NOMO-1 treated with dmso at 0.1 percent for 144 hours (cell line): ENCODE measurements at regions not wholly inside any gene's neighbourhood (a gene's known extent, or its start where the extent isn't known, plus 50 kb on each side); places are given as distances from the start of the nearest gene placed in this dataset.
"Not testable (repeated sequence)": the region's sequence is repeated elsewhere in the genome, so short reads cannot be mapped to it uniquely, and the experiment has no call there.

Experiments
- DNase-seq: peaks from one replicate; lab custom pipeline; 2025; ENCODE audit not compliant: unreplicated experiment; lab: John Stamatoyannopoulos, UW

DNA sequence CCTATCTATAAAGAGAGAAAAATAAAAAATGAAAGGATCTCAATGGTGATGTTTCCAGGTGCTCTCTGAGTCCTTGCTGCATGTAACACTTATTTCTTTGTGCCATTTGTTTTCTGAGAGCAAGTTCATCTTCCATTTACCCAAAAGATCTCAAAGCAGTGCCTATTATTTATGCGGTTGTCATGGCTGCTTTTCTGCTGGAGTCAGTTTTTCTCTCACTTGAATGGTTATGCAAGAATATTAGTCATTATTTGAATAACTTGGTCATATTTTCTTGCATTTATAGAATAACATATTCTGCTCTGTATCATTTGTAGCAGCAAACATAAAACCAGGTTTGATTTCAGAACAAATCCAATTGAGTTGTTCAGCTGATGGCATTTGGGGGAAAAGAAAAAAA, 141.8 kb upstream of the G2E3 start:
- DNase-seq = no peak

DNA sequence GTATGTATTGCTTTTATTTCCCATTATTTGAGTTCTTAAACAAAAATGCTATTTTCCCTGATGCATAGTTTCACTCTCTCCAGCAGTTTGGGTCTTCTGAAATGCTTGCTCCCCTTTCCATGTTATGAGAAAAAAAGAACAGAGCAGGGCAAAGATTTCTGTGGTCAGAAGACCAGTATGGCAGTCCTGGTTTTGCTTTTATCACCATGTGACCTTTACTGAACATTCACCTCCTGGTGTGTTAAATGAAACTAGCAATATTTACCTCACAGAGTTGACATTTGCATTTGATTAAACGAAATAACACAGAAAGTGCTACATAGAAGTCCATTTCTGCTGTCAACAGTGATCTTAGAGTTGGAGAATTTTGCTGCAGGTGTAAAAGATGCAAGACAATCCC, 141.0 kb upstream of the G2E3 start:
- DNase-seq = no peak

DNA sequence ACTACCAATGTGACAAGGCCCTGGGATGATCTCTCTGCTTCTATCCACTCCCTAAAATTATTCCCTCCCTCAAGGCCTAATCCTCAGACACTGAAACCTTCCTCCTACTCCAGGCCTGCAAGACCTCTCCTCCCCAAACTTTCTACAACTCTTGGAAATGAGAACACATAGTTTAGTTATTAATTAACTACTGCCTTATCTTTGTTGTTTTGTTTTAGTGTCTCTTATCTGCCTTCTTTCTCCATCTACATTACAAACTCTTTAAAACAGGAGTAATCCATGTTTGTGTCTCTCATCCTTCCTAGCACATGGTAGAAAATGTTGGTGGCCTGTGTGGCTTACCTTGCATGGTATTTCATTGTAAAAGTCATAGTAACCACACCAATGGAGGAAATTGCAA, 139.9 kb upstream of the G2E3 start:
- DNase-seq = no peak

DNA sequence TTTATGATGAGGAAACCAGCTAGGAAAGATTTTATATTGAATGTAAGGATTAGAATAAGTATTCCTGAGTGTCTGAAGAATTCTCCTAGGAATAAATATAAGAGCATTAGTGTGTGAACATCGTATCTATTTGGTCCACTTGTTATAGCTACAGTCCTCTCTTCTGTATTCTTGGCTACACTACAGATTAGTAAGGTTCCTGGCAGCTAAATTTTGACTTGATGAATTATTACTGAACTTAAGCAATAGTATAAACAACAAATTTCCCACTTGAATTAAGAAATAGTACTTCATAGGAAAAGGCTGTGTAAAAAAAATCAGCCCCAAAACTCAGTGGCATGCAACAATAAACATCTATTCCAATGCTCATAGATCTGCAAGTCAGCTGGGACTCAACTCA, 138.4 kb upstream of the G2E3 start:
- no peak for DNase-seq

DNA sequence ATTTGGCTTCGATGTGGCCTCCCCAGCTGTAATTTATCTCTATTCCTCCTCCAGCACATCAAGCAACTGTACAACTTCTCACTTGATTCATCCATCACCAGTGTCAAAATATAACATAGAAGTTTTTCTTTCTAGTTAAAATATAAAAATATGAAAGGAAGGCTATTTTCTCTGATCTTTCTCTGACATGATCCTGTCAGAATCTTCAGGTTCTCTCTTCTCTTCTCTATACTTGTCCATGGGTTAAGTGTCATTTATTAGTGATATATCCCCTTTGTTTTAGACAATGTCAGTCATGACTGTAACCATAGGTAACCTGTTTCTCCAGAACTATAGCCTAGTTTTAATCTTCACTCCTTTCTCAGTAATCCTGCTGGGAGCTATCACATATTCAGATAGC, 132.5 kb upstream of the G2E3 start:
- DNase-seq = no peak

DNA sequence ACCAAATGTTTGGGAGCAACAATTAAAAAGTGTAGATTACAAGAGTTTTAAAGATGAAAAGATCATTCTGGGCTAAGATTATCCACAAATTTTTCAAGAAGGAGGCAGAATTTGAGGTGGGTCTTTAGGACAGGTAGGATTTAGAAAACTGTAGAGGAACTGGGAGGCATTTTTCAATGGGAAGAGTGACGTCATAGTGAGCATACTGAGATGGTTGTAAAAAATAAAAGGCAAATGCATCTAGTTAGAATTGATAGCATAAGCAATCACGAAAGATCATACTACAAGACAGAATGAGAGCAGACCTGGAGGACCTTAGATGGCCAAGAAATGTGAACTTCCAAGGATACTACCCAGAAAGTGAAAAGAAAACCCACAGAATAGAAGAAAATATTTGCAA, 131.6 kb upstream of the G2E3 start:
- DNase-seq = no peak

DNA sequence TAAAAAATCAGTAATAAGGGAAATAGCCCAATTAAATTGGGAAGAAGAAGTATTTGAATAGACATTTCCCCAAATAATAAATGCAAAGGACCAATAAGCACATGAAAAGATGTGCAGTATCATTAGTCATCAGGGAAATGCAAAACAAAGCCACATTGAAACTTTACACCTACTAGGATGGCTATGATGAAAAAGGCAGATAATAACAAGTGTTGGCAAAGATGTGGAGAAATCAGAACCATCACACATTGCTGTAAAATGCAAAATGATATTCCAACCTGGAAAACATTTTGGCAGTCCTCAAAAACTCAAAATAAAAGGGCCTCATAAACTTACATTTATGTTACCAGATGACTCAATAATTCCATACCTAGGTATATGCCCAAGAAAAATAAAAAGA, 131.1 kb upstream of the G2E3 start:
- no peak for DNase-seq

DNA sequence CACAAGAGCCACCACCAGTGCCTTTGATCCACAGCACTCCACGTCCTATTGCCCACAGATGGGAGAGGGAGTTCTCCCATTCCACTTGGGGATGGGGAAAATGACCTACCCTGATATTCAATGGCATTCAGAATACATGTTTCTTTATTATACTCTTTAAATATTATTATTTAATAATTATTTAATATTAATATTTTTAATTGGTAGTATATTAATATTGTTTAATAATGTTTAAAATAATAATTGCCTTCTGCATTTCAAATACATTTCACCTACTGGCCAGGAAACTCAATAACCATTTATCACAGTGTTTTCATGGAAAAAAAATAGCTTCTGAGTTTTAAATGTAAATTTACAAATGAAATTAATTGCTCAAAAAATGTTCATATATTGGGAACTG, 127.4 kb upstream of the G2E3 start:
- no peak for DNase-seq

DNA sequence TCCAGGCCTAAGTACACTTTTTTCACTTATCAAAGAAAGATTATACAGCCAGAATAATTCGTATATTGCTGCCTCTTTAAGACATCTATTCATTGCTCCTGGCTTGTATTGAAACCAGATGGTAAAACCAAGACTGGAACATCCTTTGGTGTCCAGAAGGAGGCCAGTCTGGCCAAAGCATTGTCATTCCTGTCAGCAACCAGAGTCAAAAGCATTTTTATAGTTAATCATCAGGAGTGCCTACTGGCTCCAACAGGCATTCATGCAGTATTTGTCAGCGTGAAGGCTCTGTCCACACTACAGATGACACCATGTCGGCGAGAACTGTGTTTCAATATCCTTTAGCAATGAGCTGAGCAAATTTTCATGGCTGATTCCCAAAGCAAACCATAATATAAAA, 118.0 kb upstream of the G2E3 start:
- no peak for DNase-seq

DNA sequence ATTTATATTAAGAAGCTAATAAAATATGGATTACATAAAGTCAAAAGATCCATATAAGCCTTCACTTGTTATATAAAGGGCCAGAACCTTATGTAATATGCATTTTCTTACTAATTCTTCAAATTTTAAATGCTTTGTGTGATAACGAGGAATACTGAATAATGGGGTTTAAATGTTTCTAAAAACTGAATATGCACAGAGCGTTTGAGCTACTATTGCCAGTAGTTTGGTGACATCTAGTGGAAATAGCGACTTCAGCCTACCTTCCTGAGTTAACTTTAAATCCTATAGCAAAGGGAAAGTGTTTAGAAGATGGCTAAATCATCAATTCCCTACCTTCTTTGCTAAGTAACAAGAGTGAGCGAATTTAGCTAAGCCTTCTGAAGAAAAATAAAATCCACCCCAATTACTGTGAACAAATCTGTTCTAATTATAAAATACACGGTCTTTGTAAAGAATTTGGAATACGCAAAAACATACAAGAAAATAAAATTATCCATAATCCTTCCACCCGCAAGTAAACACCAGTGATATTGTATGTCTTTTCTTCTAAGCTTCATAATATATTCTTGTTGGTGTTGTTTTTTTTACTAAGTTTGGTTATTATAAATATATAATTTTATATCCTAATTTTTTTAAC, 115.5 kb upstream of the G2E3 start:
- no peak for DNase-seq

DNA sequence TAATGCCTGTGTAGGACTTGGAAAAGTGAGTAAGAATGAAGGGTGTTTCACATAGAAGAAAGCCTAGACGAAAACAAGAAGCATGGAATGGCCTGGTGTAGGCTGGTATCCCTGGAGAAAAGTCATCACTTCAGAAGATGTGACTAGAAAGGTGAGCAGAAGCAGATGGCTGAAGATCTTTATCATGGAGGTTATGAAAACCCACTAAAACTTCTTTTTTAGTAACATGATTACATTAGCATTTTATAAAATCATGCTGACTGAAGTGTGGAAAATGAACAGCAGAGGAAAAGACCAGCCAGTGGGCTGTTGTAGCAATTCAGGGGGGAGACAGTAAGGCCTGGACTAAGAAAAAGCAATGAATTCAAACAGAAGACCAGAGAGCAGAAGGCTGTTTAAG, 114.5 kb upstream of the G2E3 start:
- no peak for DNase-seq

DNA sequence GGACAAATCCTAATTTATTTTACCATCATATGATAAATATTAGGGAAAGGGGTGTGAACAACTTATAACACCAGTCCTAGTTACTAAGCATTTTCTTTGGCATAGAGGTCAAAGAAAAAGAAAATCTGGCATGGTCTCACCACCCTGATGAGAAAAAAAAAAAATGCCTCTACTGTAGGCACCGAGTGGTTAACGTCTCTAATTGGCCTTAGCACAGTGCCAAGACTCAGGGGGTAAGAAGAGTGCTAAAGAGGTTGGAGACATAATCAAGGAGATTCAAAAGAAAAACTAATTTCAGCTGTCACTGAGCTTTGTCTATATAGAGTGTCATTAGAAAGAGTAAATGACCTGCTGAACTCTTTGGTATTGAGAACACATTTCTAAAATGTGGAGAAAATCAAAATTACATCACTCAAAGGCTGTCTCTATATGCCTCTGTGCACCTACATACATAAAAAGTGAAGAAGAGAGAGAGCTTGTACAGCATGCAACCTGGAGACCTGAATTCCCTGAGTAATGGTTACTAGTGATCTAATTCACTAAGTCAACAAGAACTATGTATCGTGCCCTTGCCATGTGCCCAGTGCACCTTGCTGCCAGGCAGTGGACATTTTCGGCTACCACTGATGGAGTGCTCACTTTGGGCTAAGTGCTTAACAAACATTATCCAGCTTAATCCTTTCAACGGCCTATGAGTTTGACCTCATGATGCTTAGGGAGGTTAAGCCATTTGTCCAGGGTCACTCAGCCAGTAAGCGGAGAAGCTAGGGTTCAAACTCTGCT, 113.8 kb upstream of the G2E3 start:
- no peak for DNase-seq

DNA sequence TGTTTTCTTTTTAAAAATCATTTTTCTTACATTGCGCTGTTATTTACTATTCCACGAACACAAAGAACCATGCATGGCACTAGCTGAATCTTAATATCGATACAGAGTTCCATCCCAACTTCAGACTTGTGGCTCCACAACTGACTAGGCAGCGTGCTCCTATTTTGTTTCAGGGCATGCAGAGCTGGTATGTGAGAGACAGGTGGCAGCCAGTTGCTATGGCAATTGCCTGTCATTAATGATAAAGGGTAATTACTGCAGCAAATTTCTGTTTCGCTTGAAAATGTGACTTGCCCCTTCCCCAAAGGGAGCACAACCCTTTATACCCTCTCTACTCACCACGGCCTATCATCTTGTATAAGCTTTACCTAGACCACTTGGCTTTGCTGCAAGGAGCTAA, 113.1 kb upstream of the G2E3 start:
- no peak for DNase-seq

DNA sequence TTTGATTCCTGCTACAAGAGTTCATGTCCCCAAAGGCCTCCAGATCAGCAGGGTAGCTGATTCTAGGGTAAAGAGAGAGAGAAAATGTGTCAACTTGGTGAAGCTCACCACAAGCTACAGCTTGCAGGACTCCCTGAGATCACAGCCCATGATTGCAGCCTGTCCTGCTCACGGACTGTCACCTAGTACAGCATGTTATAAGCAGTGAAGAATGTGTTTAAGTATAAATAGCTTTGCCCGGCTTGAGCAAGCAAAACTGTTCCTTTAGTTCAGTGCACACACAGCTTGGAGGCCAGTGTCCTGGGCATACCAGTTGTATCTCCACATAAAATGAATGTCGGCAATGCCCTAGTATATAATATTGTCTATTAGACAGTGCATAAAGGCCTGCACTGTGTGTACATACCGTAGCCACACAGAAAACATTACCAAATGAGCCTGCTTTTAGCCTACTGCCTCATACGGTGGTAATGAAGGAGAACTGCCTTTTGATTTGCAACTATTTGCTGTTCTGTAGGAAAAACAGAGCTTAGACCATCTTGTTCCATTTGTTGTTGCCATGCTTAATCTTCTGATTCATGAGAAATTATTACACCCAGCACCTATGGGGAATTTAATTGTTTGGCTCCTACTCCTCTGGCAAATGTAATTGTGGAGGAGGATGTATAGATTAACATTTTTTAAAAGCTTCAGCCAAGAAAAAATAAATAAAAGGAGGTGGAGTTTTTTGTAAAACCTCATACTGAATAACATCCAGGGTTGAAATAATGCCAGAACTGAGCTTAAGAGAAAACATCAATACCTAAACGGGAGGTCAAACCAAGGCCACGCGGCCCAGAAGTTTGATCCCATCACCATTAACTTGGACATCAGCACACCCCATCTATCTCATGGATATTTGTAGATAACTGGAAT, 108.1 kb upstream of the G2E3 start:
- DNase-seq = no peak

DNA sequence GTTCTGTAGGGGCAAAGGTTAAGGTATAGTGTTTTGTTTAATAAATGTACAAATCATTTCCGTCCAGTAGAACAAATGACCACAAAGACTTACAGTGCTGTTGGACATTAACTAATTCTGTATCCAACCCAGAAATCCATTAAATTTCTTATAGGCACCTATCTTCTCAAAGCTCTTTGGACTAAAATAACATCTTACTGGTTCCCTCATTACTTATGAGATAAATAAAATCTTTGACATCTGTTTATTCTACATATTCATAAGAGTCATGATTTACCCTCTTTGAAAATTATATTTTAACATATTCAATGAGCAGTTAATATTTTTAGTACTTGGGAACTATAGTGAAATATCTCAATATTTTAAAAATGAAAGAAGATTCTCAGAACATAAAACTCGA, 102.7 kb upstream of the G2E3 start:
- DNase-seq = no peak

DNA sequence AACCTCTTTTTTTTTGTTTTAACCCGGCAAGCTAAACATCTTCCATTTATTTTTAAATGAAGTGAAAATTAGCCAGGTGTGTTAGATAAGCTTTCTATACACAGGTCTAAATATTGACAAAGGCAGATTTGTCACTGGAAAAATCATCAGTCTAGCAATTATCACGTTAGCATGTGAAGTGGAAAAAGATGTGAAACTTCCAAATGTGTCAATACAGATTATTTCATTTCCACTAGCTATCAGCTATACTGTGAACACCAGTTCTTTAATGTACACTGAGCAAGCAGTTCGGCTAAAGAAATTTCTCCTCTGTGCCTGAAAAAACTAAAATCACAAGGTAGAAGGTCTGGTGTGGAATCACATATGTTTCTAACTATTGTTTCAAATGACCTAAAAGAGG, 96.6 kb upstream of the G2E3 start:
- no peak for DNase-seq

DNA sequence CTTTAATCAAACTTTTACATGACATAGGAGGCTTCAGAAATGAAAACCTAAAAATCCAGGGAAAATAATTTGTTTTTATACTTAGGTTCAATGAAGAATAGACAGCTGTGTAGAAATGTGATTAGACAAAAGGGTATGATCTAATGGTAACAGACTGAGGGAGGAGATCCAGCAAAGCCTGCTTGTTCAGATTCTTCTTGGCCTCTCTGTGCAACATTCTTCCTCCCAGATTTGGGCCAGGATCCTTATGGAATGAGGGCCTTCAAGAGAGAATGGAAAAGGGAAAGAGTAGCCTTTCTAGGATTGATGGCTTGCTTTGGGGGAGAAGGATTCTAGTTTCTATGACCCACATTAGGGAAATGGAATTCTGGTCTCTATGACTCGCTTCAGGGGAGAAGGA, 94.5 kb upstream of the G2E3 start:
- DNase-seq = no peak

DNA sequence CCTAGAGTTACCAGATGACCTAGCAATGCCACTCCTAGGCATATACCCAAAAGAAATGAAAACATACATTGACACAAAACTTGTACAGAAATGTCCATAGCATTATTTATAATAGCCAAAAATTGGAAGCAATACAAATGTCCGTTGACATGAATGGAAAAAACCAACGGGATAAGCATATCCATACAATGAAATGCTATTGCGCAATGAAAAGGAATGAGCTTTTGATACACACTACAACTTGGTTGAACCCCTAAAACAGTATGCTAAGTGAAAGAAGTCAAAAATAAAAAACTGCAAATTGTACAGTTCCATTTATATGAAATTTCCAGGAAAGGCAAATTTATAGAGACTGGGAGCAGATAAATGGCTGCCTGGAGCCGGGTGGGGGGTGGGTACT, 90.6 kb upstream of the G2E3 start:
- no peak for DNase-seq

DNA sequence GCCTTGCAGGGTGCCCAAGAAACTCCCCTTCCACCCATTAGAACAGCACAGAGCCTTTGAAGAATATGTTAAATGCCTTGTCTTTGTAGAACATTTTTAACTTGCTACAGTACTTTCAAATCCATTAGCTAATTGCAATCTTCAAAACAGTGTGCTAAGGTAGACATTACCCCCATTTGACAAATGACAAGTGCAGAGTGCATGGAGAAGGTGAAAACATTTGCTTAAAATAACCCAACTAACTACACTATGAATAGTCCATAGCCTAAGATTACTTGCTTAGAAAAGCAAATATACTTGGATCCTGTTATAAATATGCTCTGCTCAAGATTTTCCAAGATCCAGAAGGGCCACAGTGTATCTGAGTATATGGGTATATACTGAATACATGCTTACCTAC, 87.0 kb upstream of the G2E3 start:
- no peak for DNase-seq

DNA sequence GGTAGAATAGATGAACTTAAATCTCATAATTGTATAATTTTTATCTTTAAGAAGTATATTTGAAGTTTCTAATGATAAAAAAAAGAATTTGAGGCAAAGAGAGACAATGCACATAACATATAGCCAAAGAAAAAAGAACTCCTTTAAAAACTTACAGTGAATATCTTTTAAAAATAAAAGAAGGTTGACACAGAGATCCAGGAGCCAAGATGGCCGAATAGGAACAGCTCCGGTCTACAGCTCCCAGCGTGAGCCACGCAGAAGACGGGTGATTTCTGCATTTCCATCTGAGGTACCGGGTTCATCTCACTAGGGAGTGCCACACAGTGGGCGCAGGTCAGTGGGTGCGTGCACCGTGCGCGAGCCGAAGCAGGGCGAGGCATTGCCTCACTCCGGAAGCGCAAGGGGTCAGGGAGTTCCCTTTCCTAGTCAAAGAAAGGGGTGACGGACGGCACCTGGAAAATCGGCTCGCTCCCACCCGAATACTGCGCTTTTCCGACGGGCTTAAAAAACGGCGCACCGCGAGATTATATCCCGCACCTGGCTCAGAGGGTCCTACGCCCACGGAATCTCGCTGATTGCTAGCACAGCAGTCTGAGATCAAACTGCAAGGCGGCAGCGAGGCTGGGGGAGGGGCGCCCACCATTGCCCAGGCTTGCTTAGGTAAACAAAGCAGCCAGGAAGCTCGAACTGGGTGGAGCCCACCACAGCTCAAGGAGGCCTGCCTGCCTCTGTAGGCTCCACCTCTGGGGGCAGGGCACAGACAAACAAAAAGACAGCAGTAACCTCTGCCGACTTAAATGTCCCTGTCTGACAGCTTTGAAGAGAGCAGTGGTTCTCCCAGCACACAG, 84.9 kb upstream of the G2E3 start:
- not testable (repeated sequence) for DNase-seq

DNA sequence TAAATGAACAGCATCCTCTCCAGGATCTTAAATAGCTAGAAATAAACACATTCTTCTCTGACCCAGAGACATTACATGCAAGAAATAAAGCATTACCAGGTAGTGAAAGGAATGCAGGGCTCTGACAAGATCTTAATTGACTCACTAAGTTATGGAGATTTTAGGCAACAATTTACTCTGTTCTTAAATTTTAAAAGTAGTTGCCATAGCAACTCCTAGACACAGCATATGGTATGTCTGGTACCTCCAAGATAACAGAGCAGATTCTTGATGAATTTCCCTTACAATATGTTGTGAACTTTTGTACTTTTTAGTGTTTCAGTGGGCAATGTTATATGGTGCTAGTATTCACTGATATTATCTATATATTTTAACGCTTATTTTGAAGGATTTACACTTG, 76.7 kb upstream of the G2E3 start:
- no peak for DNase-seq
